HG02981 (cell line): ENCODE measurements at regions not wholly inside any gene's neighbourhood (a gene's known extent, or its start where the extent isn't known, plus 50 kb on each side); places are given as distances from the start of the nearest gene placed in this dataset.
"Not testable (repeated sequence)": the region's sequence is repeated elsewhere in the genome, so short reads cannot be mapped to it uniquely, and the experiment has no call there.

Source experiments
- ATAC-seq: cut with Tn5 transposase; IDR thresholded peaks from one replicate; pipeline ENCODE4 v1.9.1; 2021; ENCODE audit warnings: mild to moderate bottlenecking, moderate library complexity; ENCODE audit not compliant: unreplicated experiment

DNA sequence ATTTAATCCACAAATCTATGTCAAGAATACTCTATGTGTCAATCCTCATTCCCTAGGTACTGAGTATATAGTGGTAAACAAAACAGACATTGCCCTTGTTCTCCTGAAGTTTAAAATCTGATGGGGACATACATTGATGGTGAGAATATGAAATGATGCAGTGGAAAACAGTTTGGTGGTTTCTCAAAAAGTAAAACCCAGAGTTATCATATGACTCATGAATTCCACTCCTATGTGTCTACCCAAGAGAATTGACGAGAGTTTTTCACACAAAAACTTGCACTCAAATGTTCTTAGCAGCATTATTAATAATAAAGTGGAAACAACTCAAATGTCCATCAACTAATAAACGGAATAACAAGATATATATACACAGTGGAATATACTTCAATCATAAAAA, 586.7 kb downstream of the CCDC85A start:
- no peak for ATAC-seq

DNA sequence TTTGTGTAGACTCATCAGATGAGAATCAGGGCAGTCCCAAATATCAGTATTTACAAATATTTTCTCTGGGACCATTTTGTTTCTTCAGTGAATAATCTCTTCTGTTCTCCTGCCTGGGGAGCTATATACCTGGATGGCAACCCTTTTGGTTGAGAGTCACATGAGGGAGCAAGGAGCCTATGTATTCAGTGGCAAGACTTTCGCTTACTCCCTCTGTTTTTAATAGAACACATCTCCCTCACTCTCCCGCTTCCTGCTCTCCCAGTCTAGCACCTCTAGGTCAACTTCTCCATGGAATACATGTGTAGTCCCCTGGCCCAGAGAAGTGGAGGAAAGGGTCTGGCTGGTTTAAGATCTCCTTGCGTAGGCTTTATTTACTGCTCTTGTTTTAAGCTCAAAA, 600.3 kb downstream of the CCDC85A start:
- no peak for ATAC-seq

DNA sequence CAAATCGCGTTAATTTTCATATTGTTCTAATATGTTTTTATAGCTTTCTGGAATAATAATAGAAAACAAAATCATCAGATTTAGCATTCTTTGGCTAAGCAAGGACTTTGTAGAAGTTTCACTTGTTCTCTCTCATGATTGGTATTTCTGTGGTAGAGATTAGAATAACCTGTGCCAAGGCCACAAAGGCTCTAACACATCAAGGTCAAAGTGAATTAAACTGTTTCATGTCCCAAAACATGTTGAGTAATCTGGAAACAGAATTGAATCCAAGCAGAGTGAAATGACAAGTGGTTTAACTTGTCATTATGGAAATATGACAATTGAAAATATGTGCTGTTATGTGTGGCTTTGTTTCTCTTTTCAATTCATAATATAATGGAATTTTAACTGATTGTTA, 617.4 kb downstream of the CCDC85A start:
- ATAC-seq, result no peak

DNA sequence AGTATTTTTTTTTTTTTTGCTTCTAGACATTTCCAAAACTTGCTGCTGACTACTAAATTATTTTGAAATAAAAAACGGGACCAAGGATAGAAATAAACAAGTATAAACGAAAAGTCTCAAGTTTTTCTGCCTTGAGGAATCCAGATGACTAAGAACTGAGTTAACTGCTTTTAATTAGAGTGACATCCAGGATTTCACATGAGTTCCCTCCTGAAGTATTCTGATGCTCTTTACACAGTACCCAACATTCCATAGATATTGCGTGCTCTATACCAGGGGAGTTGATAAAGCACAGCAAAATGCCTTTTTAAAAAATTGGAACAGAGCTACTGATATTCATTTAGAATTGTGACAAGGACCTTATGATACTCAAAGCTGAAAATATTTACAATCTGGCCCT, 618.0 kb downstream of the CCDC85A start:
- ATAC-seq, result no peak

DNA sequence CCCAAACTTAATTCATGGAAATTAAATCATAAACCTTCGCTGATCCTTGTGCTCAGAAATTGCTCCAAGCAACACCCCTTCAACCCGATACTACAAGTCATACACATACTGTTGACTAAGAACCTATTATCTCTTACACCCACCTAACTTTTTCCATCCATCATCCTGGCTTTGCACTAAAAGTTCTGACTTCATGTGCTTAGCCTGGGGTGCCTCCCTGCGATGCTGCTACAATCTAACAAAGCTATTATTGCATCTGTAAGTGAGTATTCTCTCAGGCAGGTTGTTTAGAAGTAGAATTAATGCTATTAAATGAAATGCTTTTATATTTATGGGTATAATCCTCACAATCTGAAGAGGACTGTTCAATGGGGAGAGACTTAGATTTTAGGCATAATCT, 619.8 kb downstream of the CCDC85A start:
- no peak for ATAC-seq

DNA sequence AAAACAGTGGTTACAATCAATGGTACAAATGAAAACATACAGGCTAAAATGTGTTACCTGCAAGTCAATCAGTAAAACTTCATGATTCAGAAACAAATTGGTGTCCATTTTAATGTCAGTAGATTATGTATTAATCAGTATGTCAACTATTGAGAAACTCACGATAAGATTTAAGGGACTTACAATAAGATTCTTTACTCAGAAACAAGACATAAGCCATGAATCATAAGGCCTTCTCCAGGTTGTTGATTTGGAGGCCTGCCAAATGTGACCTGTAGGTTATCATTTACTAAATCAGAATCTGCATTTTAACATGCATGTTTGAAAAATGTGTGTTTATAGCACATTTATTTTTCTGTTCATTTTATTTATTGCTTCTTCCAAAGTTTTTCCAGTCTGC, 623.1 kb downstream of the CCDC85A start:
- no peak for ATAC-seq

DNA sequence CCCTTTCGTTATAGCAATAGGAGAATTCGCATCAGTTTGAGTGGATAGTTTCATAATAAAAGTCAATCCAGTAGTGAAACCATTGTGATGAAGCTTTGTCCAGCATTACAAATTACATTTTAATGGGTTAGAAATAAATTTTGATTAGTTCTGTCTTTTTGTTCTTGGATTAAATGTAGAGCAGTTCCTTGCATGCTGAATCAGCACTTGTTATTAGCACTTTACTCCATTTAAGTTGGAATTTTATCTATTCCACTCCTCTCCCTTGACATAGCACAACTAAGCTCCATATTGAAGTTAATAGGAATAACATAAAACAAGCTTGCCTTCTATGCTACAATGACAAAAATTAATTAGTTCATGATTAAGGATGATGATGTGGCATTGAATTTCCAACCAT, 624.1 kb downstream of the CCDC85A start:
- ATAC-seq, result no peak

DNA sequence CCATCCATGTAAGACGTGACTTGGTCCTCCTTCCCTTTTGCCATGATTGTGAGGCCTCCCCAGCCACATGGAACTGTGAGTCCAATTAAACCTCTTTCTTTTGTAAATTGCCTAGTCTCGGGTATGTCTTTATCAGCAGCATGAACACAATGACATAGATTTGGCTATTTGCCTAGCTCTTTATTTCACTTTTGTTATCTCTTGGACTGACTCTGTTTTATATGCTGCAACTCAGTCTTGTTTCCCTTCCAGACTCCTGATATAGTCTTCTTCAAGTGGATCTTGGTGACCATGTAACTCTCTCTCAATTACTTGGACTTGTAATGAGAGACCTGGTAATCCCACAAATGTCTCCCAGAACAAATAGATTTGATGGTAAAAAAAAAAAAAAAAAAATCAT, 627.6 kb downstream of the CCDC85A start:
- no peak for ATAC-seq

DNA sequence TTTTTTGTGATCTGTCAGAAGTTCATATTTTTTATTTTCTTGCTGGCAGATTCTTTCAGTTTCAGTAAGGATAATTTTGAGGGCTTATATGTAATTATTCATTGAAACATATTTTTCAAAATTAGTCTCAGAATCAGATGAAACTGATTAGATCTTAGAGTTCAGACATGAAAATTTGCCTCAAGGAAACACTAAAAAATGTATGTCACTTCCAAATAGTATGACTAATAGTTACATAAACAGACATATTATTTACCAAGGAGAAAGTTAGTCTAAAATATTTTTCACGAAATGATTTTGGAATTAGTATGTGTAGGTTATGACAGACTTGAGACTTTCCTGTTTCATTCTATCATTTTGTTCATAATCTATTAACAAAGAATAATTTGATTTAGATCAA, 628.6 kb downstream of the CCDC85A start:
- ATAC-seq, result no peak

DNA sequence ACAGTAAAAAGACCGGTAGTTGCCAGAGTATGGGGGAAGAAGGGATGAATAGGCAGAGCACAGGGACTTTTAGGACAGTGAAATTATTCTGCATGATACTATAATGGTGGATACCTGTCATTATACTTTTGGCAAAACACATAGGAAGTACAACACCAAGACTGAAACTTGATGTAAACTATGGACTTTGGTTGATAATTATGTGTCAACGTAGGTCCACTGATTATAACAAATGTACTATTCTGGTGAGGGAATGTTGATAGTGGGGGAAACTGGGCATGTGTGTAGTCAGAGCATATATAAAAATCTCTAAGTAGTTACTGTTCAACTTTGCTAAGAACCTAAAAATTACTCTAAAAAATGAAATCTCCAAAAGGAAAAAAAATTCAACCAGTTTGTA, 629.7 kb downstream of the CCDC85A start:
- ATAC-seq, result no peak

DNA sequence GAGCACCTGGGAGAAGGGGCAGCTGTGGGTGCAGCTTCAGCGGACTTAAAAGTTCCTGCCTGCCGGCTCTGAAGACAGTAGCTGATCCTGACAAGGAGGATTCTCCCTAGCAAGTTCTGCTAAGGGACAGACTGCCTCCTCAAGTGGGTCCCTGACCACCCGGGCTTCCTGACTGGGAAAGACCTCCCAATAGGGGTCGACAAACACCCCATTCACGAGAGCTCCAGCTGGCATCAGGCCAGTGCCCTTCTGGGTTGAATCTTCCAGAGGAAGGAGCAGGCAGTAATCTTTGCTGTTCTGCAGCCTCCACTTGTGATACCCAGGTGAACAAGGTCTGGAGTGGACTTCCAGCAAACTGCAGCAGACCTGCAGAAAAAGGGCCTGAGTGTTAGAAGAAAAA, 632.9 kb downstream of the CCDC85A start:
- ATAC-seq, result no peak

DNA sequence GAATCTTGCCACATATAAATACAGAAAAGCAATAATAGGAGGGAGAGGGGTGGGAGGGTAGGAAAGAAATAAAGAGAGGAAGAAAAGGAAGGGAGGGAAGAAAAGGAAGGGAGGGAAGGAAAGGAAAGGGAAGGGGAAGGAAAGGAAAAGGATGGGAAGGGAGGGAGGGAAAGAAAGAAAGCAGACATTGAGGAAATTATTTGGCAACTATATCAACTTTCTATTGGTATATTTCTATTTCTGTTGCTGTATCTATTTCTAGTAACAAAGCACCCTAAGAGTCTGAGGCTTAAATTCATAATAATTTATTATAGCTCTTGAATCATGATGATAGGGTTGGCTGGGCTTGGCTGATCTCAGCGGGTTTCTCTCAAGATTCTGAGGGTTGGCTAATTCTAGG, 648.0 kb downstream of the CCDC85A start:
- no peak for ATAC-seq

DNA sequence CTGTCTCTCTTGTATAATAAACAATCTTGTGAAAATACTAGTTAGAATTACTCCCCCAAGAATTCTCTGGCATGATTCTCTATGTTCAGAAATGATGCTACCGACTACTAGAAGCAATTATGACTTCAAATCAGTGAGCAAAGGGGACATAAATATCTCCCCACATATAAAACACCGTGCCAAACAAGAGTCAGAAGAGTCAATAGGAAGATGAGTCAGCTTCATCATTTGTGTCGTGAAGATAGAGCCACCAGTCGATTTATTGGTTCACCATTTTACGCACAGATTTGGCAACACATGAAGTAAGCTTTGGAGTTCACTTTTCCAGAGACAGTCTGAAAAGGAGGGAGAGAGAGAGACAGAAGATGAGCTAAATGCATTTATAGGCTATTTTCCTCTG, 650.9 kb downstream of the CCDC85A start:
- no peak for ATAC-seq

DNA sequence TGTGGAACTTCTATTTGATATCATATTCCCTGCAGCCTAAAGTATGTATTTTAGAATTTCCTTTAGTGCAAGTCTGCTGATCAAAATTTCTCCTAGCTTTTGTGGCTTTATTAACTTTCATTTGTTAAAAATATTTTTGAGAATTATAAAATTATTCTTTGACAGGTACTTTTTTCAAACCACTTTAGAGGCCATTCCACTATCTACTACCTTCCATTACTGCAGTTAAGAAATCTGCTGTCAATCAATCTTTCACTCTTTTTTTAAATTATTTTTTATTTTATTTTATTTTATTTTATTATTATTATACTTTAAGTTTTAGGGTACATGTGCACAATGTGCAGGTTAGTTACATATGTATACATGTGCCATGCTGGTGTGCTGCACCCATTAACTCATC, 656.2 kb downstream of the CCDC85A start:
- not testable (repeated sequence) for ATAC-seq

DNA sequence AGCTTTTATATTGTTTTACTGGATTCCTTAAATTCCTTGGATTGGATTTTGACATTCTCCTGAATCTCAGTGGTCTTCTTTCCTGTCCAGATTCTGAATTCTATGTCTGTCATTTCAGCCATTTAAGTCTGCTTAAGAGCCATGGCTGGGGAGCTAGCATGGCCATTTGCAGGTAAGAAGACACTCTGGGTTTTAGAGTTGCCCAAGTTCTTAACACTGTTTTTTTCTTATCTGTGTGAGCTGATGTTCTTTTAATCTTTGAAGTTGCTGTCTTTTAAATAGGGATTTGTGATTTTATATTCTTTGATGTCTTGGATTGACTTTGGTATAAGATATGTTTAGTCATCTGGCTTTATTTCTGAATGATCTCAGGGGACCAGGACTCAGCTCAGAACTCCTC, 677.2 kb downstream of the CCDC85A start:
- ATAC-seq, result no peak

DNA sequence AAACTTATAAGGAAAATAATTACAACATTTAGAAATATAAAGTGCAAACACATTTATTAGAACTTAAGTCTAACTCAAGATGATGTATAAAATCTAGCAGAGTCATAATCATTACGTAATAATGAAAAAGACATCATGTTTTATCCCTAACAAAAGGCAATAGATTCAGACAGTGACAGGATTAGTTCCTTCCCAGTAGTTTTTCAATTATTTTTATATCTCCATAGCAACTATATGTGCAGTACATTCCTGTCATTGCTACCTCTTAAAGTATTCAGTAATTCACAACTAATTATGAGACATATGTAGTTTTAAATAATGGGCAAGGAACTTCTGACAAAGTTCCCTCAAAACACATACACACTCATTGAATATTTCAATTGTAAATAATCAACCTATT, 687.9 kb downstream of the CCDC85A start:
- ATAC-seq, result no peak

DNA sequence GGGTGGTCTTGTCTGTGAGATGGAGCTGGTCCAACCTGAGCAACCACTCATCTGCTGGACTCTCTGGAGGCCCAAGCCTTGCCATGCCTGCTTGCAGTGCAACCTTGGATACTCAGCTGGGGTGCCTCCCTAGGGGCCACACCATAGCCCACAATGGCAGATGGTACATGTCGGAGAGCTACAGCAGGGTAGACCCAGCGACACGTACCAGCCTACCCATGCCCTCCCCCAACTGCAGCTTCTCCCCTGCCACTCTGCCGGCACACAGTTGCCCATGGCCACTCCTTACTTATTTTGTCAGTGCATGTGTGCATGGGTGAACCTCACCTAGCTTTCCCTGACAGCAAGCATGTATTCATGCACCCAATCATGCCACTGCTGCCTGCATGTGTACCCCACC, 690.9 kb downstream of the CCDC85A start:
- no peak for ATAC-seq

DNA sequence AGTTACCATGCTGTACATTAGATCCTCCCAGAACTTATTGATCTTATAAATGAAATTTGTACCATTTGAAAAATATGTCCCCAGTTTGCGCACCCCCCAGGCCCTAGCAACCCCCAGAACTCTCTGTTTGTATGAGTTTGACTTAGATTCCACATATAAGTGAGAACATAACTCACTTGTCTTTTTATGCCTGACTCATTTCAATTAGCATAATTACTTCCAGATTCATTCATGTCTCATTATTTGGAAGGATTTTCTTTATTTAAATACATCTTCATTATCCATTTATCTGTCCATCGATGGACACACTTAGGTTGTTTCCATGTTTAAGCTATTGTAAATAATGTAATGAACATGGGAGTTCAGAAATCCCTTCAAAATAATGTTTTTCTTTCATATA, 705.9 kb downstream of the CCDC85A start:
- no peak for ATAC-seq

DNA sequence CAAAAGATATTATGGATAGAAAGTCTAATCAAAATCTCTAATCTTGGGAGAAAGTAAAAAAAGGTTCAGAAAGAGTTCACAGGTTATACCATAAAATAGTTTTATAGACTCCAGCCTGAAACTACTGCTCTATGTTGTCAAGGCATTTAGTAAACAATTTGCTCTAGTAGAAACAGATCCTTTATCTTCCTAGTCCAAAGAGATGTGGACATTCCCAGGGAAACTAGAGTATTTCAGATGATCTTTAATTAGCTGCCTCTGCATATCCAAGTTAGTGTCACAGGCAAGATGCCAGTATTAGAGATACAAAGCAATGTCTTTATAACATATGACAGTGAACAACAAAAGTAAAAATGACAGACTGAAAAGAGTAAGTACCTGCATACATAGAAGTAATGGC, 708.6 kb downstream of the CCDC85A start:
- no peak for ATAC-seq

DNA sequence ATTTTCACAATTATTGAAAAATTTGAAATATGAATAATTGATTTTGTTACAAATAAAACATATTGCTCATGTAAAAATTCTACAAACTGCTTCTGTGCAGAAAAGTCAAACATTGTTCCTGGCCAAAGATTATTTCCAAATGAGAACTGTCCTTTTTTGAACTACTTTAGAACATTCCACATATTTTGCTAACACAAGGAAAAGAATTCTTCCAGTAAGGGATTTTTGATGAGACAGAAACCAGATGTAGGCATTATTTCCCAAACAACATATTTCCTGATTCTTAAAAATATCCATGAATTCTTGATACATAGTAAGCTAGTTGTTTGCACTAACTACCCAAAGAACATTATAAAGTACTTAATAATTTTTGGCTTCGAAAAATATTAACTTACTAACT, 715.2 kb downstream of the CCDC85A start:
- no peak for ATAC-seq

DNA sequence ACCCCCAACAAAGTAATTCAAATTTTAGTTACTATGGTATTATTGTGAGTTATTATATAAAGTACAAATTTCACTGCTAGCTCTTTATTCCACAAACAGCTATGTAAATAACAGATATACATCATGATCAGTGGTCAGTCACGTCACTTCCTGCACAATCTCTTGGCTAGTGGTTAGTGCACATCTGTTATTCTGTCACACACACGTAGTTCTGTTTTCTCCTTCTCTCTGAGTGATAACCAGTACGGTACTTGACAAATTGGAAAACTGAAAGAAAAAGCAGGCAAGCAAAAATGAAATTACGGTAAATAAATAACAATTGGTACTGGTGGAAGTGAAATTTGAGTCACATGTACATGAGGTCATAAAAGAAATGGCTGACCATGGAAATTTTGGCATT, 728.7 kb downstream of the CCDC85A start:
- no peak for ATAC-seq

DNA sequence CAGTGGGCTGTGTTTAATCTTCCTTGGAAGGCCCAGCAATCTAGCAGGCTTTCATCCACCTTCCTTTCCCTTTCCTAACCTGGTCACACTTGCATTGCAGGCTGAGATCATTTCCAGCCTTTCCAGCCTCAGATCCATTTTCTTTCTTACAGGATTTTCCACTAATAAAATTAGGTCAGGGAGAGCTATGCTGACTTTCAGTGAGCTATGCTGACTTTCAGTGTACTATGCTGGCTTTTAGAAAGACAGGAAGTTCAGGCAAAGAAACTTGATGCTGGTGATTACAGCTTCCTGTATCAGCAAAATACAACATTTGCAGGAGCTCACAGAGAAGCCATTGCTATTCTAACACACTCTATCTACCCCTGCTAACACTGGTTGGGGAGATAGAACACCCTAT, 735.0 kb downstream of the CCDC85A start:
- ATAC-seq, result no peak

DNA sequence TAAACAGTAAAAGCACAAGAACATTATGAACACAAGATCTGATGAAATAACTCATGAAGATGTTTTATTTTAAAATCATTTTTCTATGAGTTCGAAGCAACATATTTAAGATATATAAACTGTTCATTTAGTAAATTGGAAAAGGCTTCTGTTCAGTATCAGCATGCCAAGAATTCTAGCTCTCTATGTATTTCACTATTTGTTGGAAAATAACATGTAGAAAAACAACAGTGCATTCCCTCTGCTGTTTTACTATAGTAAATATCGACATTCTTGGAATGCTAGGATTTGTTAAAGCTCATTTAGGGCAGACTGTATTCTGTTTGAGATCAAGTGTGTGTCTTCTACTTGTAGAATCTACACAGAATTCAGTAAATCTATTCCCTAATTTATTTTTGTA, 750.2 kb downstream of the CCDC85A start:
- no peak for ATAC-seq

DNA sequence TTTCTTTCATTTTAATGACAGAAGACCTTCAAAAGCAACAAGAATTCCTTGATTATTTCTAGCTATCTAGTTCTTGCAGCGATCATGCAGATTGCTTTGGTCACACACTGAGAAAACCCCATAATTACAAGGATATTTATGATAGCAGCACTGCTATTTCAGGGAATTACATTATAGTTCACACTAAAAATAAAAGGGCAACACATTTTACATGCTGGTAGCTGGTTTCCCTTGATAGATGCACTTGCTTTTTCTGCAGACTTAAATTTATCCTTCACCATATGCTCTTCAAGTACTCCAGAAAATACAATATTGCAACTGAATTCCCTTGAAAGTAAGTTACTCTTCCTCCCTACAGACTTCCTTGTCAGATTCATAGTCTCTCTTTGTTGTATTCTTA, 751.1 kb downstream of the CCDC85A start:
- ATAC-seq, result no peak
